ENCODE measurements at regions not wholly inside any gene's neighbourhood (a gene's known extent, or its start where the extent isn't known, plus 50 kb on each side); places are given as distances from the start of the nearest gene placed in this dataset.

GRCh38 chr12:90826036-90826435, 128.9 kb downstream of the CCER1 start:
- CTCF ChIA-PET, result no interaction called here
- intact Hi-C loops (cut with micrococcal nuclease), result no loop called here
- no peak for TF ChIP-seq CTCF (IDR thresholded peaks at IDR 0.05)
- ATAC-seq (ENCODE audit: low read depth) (no peak), DNase-seq (no peak)
- Mint-ChIP-seq H3K4me3 (no peak overlapping the region), H3K27me3 (no peaks in the 10 kb centered on the region), H3K36me3 (ENCODE audit: low read depth) (no peaks in the 10 kb centered on the region), H3K9me3 (no peaks in the 10 kb centered on the region), H3K27ac (no peak overlapping the region), H3K4me1 (no peaks in the 10 kb centered on the region)
- POLR2A ChIA-PET, result no interaction called here

- H3K9me3 Mint-ChIP-seq, result no peaks in the 10 kb centered on the region
- H3K4me3 Mint-ChIP-seq, result no peak overlapping the region
- H3K27me3 Mint-ChIP-seq, result no peaks in the 10 kb centered on the region
- ChIA-PET POLR2A (no interaction called here), CTCF (no interaction called here)
- ATAC-seq (ENCODE audit: low read depth), result no peak
- no peak for TF ChIP-seq CTCF (IDR thresholded peaks at IDR 0.05)
- H3K36me3 Mint-ChIP-seq (ENCODE audit: low read depth), result no peaks in the 10 kb centered on the region
- intact Hi-C loops (cut with micrococcal nuclease), result no loop called here
- H3K4me1 Mint-ChIP-seq, result no peaks in the 10 kb centered on the region
- no peak for DNase-seq
- no peak overlapping the region for H3K27ac Mint-ChIP-seq
These were observed 131.1 kb downstream of the CCER1 start for GRCh38 chr12:90823859-90824258.

- Mint-ChIP-seq H3K4me3 (no peak overlapping the region), H3K36me3 (ENCODE audit: low read depth) (no peaks in the 10 kb centered on the region)
- CTCF ChIA-PET, result no interaction called here
These were observed 135.3 kb downstream of the CCER1 start for GRCh38 chr12:90819709-90820108.

GRCh38 chr12:90816353-90817089, 138.5 kb downstream of the CCER1 start:
- H3K4me3 Mint-ChIP-seq, result no peak overlapping the region
- no peak for ATAC-seq (ENCODE audit: low read depth)
- TF ChIP-seq CTCF (IDR thresholded peaks at IDR 0.05), result no peak
- no peak for DNase-seq
- H3K36me3 Mint-ChIP-seq (ENCODE audit: low read depth), result no peaks in the 10 kb centered on the region
- no peaks in the 10 kb centered on the region for H3K4me1 Mint-ChIP-seq
- H3K27me3 Mint-ChIP-seq, result no peaks in the 10 kb centered on the region
- CTCF ChIA-PET, result no interaction called here
- POLR2A ChIA-PET, result no interaction called here
- intact Hi-C loops (cut with micrococcal nuclease), result no loop called here
- no peaks in the 10 kb centered on the region for H3K9me3 Mint-ChIP-seq
- no peak overlapping the region for H3K27ac Mint-ChIP-seq

More at GRCh38 chr12:90819709-90820108, 135.3 kb downstream of the CCER1 start:
- TF ChIP-seq CTCF (IDR thresholded peaks at IDR 0.05), result no peak
- DNase-seq (no peak), ATAC-seq (ENCODE audit: low read depth) (no peak)
- Mint-ChIP-seq H3K27me3 (no peaks in the 10 kb centered on the region), H3K4me1 (no peaks in the 10 kb centered on the region), H3K27ac (no peak overlapping the region), H3K9me3 (no peaks in the 10 kb centered on the region)
- POLR2A ChIA-PET, result no interaction called here
- intact Hi-C loops (cut with micrococcal nuclease), result no loop called here

GRCh38 chr12:90809940-90810339, 145.0 kb downstream of the CCER1 start:
- CTCF ChIA-PET, result no interaction called here
- no peaks in the 10 kb centered on the region for H3K9me3 Mint-ChIP-seq
- no peaks in the 10 kb centered on the region for H3K27me3 Mint-ChIP-seq
- intact Hi-C loops (cut with micrococcal nuclease), result no loop called here
- no peaks in the 10 kb centered on the region for H3K36me3 Mint-ChIP-seq (ENCODE audit: low read depth)
- ATAC-seq (ENCODE audit: low read depth) (no peak), DNase-seq (no peak)
- POLR2A ChIA-PET, result no interaction called here
- H3K4me1 Mint-ChIP-seq, result no peaks in the 10 kb centered on the region
- H3K4me3 Mint-ChIP-seq, result no peak overlapping the region
- no peak overlapping the region for H3K27ac Mint-ChIP-seq
- no peak for TF ChIP-seq CTCF (IDR thresholded peaks at IDR 0.05)

All from activated B cell treated with CpG ODN at 0.5 μM for 24 hours (primary cell).